HG02571 (cell line): ENCODE measurements at regions not wholly inside any gene's neighbourhood (a gene's known extent, or its start where the extent isn't known, plus 50 kb on each side); places are given as distances from the start of the nearest gene placed in this dataset.
"Not testable (repeated sequence)": the region's sequence is repeated elsewhere in the genome, so short reads cannot be mapped to it uniquely, and the experiment has no call there.

Experiments
- ATAC-seq: cut with Tn5 transposase; IDR thresholded peaks from one replicate; pipeline ENCODE4 v1.9.1; 2021; ENCODE audit warnings: mild to moderate bottlenecking, moderate library complexity; ENCODE audit not compliant: unreplicated experiment

- ATAC-seq: no peak
Observed at GRCh38 chr2:160550048-160550447, 56.4 kb upstream of the RBMS1 start.

GRCh38 chr2:160551259-160551658 is 57.7 kb upstream of the RBMS1 start:
- no peak for ATAC-seq

GRCh38 chr2:160555420-160556071 is 61.9 kb upstream of the RBMS1 start:
- no peak for ATAC-seq

- no peak for ATAC-seq
Observed at GRCh38 chr2:160557903-160558302, 64.3 kb upstream of the RBMS1 start.

GRCh38 chr2:160558531-160558930 is 64.9 kb upstream of the RBMS1 start:
- no peak for ATAC-seq

- ATAC-seq: no peak
Observed at GRCh38 chr2:160561551-160562295, 68.1 kb upstream of the RBMS1 start.

GRCh38 chr2:160562730-160563129 is 69.1 kb upstream of the RBMS1 start:
- no peak for ATAC-seq

GRCh38 chr2:160564591-160564990 is 71.0 kb upstream of the RBMS1 start:
- ATAC-seq: no peak

GRCh38 chr2:160565099-160565845 is 71.7 kb upstream of the RBMS1 start:
- ATAC-seq: no peak

- no peak for ATAC-seq
Observed at GRCh38 chr2:160566717-160567116, 73.1 kb upstream of the RBMS1 start.

- ATAC-seq: no peak
Observed at GRCh38 chr2:160568856-160569255, 75.2 kb upstream of the RBMS1 start.

GRCh38 chr2:160570376-160570775 is 76.8 kb upstream of the RBMS1 start:
- no peak for ATAC-seq

GRCh38 chr2:160574468-160575140 is 81.0 kb upstream of the RBMS1 start:
- ATAC-seq: no peak

GRCh38 chr2:160575368-160575767 is 81.8 kb upstream of the RBMS1 start:
- ATAC-seq: no peak

- no peak for ATAC-seq
Observed at GRCh38 chr2:160576054-160576499, 82.5 kb upstream of the RBMS1 start.

GRCh38 chr2:160577081-160577480 is 83.5 kb upstream of the RBMS1 start:
- ATAC-seq: not testable (repeated sequence)

- ATAC-seq: no peak
Observed at GRCh38 chr2:160581035-160581434, 87.4 kb upstream of the RBMS1 start.

GRCh38 chr2:160581448-160581847 is 87.8 kb upstream of the RBMS1 start:
- ATAC-seq: no peak

- ATAC-seq: no peak
Observed at GRCh38 chr2:160582081-160582480, 88.5 kb upstream of the RBMS1 start.

GRCh38 chr2:160582490-160583145 is 89.0 kb upstream of the RBMS1 start:
- ATAC-seq: no peak

GRCh38 chr2:160583146-160583535 is 89.5 kb upstream of the RBMS1 start:
- no peak for ATAC-seq
